Liver (tissue), 8 donors: ENCODE measurements at regions not wholly inside any gene's neighbourhood (a gene's known extent, or its start where the extent isn't known, plus 50 kb on each side); places are given as distances from the start of the nearest gene placed in this dataset.

Source experiments
- DNase-seq: peaks from one replicate; pipeline ENCODE4 v3.0.0-alpha.2; 2017; ENCODE audit warnings: low spot score
- H3K27ac ChIP-seq, 2 donors: one replicate each; pipeline ENCODE4 v1.7.0; 2013; ENCODE audit warnings: inconsistent platforms in 2 of 2, low read length in 2 of 2, control low read depth in 1 of 2, low read depth in 1 of 2, mild to moderate bottlenecking in 1 of 2
- H3K27me3 ChIP-seq, 4 donors: one replicate each; pipeline versions ENCODE4 v1.6.1 to v1.7.0; 2013; ENCODE audit warnings: low read length in 3 of 4, inconsistent platforms in 1 of 4, mild to moderate bottlenecking in 1 of 4, moderate library complexity in 1 of 4; ENCODE audit not compliant: control insufficient read depth in 4 of 4, insufficient read depth in 4 of 4
- H3K36me3 ChIP-seq, 4 donors: one replicate each; pipeline versions ENCODE4 v1.6.1 to v1.7.0; 2013; ENCODE audit warnings: low read length in 3 of 4, mild to moderate bottlenecking in 3 of 4, low read depth in 1 of 4, moderate library complexity in 1 of 4; ENCODE audit not compliant: control insufficient read depth in 4 of 4, insufficient read depth in 3 of 4
- H3K4me1 ChIP-seq, 4 donors: one replicate each; pipeline versions ENCODE4 v1.6.1 to v1.7.0; 2013; ENCODE audit warnings: low read length in 3 of 4, mild to moderate bottlenecking in 3 of 4, moderate library complexity in 1 of 4; ENCODE audit not compliant: control insufficient read depth in 4 of 4, insufficient read depth in 4 of 4
- H3K4me3 ChIP-seq, 3 donors: one replicate each; pipeline versions ENCODE4 v1.6.1 to v1.7.0; 2013; ENCODE audit warnings: low read length in 3 of 3, control low read depth in 1 of 3, low read depth in 1 of 3, mild to moderate bottlenecking in 1 of 3
- H3K9ac ChIP-seq, 2 donors: one replicate each; pipeline ENCODE4 v1.7.0; 2013; ENCODE audit warnings: low read length in 2 of 2, mild to moderate bottlenecking in 2 of 2, moderate library complexity in 2 of 2, control low read depth in 1 of 2, low read depth in 1 of 2
- H3K9me3 ChIP-seq, 4 donors: one replicate each; pipeline versions ENCODE4 v1.6.1 to v1.7.0; 2013; ENCODE audit warnings: low read length in 3 of 4; ENCODE audit not compliant: control insufficient read depth in 4 of 4
- FOXA2 ChIP-seq: IDR thresholded peaks from 2 replicates; pipeline ENCODE4 v1.6.1; 2016; ENCODE audit warnings: antibody characterized with exemption
- GABPA ChIP-seq, 2 donors: IDR thresholded peaks in 1 of 2; conservative IDR thresholded peaks in 1 of 2; 2 replicates each; pipeline ENCODE4 v1.6.1; 2016; ENCODE audit warnings: antibody characterized with exemption in 2 of 2, mild to moderate bottlenecking in 1 of 2, moderate library complexity in 1 of 2
- HNF4A ChIP-seq, 2 donors: conservative IDR thresholded peaks; 2 replicates each; pipeline ENCODE4 v1.6.1; 2016; ENCODE audit warnings: antibody characterized with exemption in 2 of 2, mild to moderate bottlenecking in 2 of 2
- HNF4G ChIP-seq: IDR thresholded peaks from 2 replicates; pipeline ENCODE4 v1.6.1; 2016; ENCODE audit warnings: antibody characterized with exemption
- JUND ChIP-seq, 2 donors: IDR thresholded peaks; 2 replicates each; pipeline ENCODE4 v1.6.1; 2016; ENCODE audit warnings: antibody characterized with exemption in 2 of 2
- NR2F2 ChIP-seq: IDR thresholded peaks from 2 replicates; pipeline ENCODE4 v1.6.1; 2016; ENCODE audit warnings: antibody characterized with exemption
- RAD21 ChIP-seq, 2 donors: IDR thresholded peaks; 2 replicates each; pipeline ENCODE4 v1.6.1; 2016; ENCODE audit warnings: antibody characterized with exemption in 2 of 2, mild to moderate bottlenecking in 2 of 2
- RXRA ChIP-seq, 2 donors: IDR thresholded peaks; 2 replicates each; pipeline ENCODE4 v1.6.1; 2017 to 2018; ENCODE audit warnings: antibody characterized with exemption in 2 of 2, mild to moderate bottlenecking in 1 of 2
- SP1 ChIP-seq: IDR thresholded peaks from 2 replicates; pipeline ENCODE4 v1.6.1; 2018; ENCODE audit warnings: antibody characterized with exemption, mild to moderate bottlenecking
- TAF1 ChIP-seq: conservative IDR thresholded peaks from 2 replicates; pipeline ENCODE4 v1.6.1; 2016; ENCODE audit warnings: antibody characterized with exemption, mild to moderate bottlenecking
- WGBS: extraction: QIAGEN DNeasy Blood & Tissue Kit; methylation state at CpG from one replicate; pipeline ENCODE4 v1.1.7; 2013; 5-methylcytosine and 5-hydroxymethylcytosine counted together
- TF ChIP-seq, protein P1 (sequence below): IDR thresholded peaks from 2 replicates; pipeline ENCODE4 v1.6.1; 2016; ENCODE audit warnings: antibody characterized with exemption, mild to moderate bottlenecking
- TF ChIP-seq, protein P2 (sequence below): fragments of 150-350 bp; IDR thresholded peaks from 2 replicates; pipeline ENCODE4 v1.5.1; 2017; ENCODE audit warnings: improper control_type of control experiment, low read depth, low read length; ENCODE audit not compliant: missing input control
- TF ChIP-seq, protein P3 (sequence below): IDR thresholded peaks from 2 replicates; pipeline ENCODE4 v1.6.1; 2016; ENCODE audit warnings: antibody characterized with exemption
- TF ChIP-seq, protein P4 (sequence below): IDR thresholded peaks from 2 replicates; pipeline ENCODE4 v1.6.1; 2016; ENCODE audit warnings: antibody characterized with exemption
- donor health status: healthy.
- donor health status: healthy.
- donor health status: healthy.
- donor health status: healthy.
- donor health status: healthy.

DNA sequence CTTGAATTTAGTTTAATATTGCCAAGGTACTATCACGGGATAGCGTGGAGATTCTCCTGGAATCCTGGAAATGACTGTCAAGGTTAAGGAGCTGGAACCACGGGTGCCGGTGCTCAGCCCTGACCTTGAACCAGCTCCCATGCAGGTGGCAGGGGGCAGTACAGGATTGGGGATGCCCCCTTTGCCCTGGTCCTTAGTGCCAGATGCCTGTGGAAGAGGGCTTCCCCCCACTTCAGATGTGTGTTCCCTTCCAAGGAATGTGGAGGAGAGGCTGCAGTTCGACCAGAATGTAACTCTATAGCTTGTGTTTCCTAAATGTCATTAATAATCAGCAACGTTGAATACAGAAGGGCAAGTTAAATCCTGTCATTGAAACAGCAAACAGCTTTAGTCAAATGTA lies 258.9 kb downstream of the VRK1 start:
- Histone ChIP-seq H3K27me3 (peaks cover 0 to 3% (median 1%) of the 10 kb centered on the region in 4 donors), H3K4me1 (no peaks in the 10 kb centered on the region), H3K36me3 (no peaks in the 10 kb centered on the region), H3K9ac (no peak overlapping the region), H3K4me3 (no peak overlapping the region), H3K27ac (no peak overlapping the region), H3K9me3 (no peaks in the 10 kb centered on the region)
- 50% methylated on average over 6 of the region's 6 CpGs for WGBS
- no peak for DNase-seq
- no peak for TF ChIP-seq FOXA2
- TF ChIP-seq SP1: no peak
- no peak for TF ChIP-seq HNF4A (conservative IDR thresholded peaks at IDR 0.05)
- no peak for TF ChIP-seq HNF4G
- TF ChIP-seq, protein P1, sequence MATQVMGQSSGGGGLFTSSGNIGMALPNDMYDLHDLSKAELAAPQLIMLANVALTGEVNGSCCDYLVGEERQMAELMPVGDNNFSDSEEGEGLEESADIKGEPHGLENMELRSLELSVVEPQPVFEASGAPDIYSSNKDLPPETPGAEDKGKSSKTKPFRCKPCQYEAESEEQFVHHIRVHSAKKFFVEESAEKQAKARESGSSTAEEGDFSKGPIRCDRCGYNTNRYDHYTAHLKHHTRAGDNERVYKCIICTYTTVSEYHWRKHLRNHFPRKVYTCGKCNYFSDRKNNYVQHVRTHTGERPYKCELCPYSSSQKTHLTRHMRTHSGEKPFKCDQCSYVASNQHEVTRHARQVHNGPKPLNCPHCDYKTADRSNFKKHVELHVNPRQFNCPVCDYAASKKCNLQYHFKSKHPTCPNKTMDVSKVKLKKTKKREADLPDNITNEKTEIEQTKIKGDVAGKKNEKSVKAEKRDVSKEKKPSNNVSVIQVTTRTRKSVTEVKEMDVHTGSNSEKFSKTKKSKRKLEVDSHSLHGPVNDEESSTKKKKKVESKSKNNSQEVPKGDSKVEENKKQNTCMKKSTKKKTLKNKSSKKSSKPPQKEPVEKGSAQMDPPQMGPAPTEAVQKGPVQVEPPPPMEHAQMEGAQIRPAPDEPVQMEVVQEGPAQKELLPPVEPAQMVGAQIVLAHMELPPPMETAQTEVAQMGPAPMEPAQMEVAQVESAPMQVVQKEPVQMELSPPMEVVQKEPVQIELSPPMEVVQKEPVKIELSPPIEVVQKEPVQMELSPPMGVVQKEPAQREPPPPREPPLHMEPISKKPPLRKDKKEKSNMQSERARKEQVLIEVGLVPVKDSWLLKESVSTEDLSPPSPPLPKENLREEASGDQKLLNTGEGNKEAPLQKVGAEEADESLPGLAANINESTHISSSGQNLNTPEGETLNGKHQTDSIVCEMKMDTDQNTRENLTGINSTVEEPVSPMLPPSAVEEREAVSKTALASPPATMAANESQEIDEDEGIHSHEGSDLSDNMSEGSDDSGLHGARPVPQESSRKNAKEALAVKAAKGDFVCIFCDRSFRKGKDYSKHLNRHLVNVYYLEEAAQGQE: no peak
- TF ChIP-seq, protein P2, sequence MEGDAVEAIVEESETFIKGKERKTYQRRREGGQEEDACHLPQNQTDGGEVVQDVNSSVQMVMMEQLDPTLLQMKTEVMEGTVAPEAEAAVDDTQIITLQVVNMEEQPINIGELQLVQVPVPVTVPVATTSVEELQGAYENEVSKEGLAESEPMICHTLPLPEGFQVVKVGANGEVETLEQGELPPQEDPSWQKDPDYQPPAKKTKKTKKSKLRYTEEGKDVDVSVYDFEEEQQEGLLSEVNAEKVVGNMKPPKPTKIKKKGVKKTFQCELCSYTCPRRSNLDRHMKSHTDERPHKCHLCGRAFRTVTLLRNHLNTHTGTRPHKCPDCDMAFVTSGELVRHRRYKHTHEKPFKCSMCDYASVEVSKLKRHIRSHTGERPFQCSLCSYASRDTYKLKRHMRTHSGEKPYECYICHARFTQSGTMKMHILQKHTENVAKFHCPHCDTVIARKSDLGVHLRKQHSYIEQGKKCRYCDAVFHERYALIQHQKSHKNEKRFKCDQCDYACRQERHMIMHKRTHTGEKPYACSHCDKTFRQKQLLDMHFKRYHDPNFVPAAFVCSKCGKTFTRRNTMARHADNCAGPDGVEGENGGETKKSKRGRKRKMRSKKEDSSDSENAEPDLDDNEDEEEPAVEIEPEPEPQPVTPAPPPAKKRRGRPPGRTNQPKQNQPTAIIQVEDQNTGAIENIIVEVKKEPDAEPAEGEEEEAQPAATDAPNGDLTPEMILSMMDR: no peak
- TF ChIP-seq GABPA (IDR thresholded peaks at IDR 0.05 in 1 of 2, conservative IDR thresholded peaks at IDR 0.05 in 1 of 2): no peak

DNA sequence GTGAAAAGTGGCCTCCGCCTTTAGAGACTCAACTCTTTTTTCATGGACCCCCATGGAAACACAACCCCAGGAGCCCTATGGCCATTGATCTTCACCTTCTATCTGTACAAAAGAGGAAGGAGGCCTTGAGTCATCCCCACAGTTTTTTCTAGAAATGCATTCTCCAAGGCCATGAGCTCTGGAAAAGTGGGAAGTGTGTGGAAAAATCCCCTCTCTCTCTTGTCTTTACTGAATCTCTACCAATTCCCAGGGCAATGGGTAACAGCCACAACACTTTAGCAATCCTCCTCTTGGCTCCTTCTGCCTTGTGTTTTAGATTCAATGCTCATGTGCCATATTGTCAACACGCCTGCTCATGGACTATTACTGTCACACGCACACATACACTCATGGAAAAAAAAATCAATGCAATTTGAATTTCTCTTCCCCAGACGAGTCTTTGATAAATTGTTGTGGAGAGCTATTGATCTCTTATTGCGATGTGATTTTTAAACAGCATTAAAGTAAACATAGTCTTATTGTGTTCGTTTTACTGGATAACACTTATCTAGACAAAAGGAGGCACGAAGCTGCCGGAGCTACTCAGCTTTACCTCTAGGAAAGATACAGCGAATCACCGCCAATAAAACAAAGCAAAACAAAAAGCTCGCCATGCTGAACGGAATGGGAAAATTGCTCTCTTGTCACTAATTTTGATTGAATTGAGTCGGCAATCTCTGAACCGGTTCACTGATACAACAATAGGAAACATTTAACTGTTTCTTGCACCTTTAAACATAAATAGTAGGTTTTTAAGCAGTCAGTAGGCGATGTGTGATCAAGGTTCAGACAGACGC lies 260.3 kb downstream of the VRK1 start:
- no peak overlapping the region for H3K27ac ChIP-seq
- peaks cover 0 to 3% (median 1%) of the 10 kb centered on the region in 4 donors for H3K27me3 ChIP-seq
- DNase-seq: no peak
- H3K4me1 ChIP-seq: no peaks in the 10 kb centered on the region
- H3K9ac ChIP-seq: no peak overlapping the region
- 81% methylated on average over 16 of the region's 16 CpGs for WGBS
- no peak overlapping the region for H3K4me3 ChIP-seq
- TF ChIP-seq NR2F2: no peak
- no peak for TF ChIP-seq RXRA (IDR thresholded peaks at IDR 0.05)
- TF ChIP-seq, protein P3, sequence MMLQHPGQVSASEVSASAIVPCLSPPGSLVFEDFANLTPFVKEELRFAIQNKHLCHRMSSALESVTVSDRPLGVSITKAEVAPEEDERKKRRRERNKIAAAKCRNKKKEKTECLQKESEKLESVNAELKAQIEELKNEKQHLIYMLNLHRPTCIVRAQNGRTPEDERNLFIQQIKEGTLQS: no peak
- no peak for TF ChIP-seq HNF4G
- TF ChIP-seq SP1: no peak
- TF ChIP-seq, protein P1: no peak
- TF ChIP-seq JUND (IDR thresholded peaks at IDR 0.05): no peak
- TF ChIP-seq, protein P2: no peak
- TF ChIP-seq TAF1: no peak
- no peak for TF ChIP-seq FOXA2
- no peak for TF ChIP-seq GABPA (IDR thresholded peaks at IDR 0.05 in 1 of 2, conservative IDR thresholded peaks at IDR 0.05 in 1 of 2)
- TF ChIP-seq HNF4A (conservative IDR thresholded peaks at IDR 0.05): no peak
- TF ChIP-seq, protein P4, sequence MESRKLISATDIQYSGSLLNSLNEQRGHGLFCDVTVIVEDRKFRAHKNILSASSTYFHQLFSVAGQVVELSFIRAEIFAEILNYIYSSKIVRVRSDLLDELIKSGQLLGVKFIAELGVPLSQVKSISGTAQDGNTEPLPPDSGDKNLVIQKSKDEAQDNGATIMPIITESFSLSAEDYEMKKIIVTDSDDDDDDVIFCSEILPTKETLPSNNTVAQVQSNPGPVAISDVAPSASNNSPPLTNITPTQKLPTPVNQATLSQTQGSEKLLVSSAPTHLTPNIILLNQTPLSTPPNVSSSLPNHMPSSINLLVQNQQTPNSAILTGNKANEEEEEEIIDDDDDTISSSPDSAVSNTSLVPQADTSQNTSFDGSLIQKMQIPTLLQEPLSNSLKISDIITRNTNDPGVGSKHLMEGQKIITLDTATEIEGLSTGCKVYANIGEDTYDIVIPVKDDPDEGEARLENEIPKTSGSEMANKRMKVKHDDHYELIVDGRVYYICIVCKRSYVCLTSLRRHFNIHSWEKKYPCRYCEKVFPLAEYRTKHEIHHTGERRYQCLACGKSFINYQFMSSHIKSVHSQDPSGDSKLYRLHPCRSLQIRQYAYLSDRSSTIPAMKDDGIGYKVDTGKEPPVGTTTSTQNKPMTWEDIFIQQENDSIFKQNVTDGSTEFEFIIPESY: no peak
- no peak for TF ChIP-seq RAD21 (IDR thresholded peaks at IDR 0.05)
- H3K9me3 ChIP-seq: no peaks in the 10 kb centered on the region
- no peaks in the 10 kb centered on the region for H3K36me3 ChIP-seq
